ENCODE measurements at regions not wholly inside any gene's neighbourhood (a gene's known extent, or its start where the extent isn't known, plus 50 kb on each side); places are given as distances from the start of the nearest gene placed in this dataset.

DNA sequence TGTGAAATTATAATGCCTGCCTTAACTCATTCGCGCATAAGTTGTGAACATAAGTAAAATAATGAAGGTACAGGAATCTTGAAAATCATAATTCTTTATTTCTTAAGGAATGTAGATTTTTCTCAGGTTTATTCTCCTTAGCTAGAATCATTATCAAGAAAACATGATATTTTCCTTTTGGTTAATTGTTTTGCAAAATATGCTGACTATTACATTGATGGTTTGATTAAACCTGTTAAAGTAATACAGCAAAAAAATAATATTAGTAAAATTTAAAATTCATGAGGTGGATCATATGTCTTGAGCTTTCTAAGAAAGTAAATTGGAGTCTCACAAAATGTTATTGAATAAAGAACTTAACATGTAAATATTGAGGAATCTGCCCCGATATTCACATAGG, 178.7 kb upstream of the TRAM1L1 start:
- Histone ChIP-seq H3K27me3 (ENCODE audit: control insufficient read depth, insufficient read depth, low read length) (no peaks in the 10 kb centered on the region), H3K27ac (ENCODE audit: insufficient read depth, low read length, poor library complexity, severe bottlenecking) (no peak overlapping the region), H3K4me3 (ENCODE audit: low read depth, low read length) (no peak overlapping the region), H3K9me3 (ENCODE audit: control insufficient read depth in 2 of 2, low read length in 2 of 2) (no peaks in the 10 kb centered on the region), H3K4me1 (ENCODE audit: control insufficient read depth, insufficient read depth, low read length, poor library complexity, severe bottlenecking) (no peaks in the 10 kb centered on the region), H3K36me3 (ENCODE audit: control insufficient read depth, insufficient read depth, low read length) (no peaks in the 10 kb centered on the region)
- DNase-seq (no peak), ATAC-seq (ENCODE audit: low read depth in 2 of 2) (no peak)
- Mint-ChIP-seq H3K27me3 (no peaks in the 10 kb centered on the region), H3K4me3 (no peak overlapping the region), H3K27ac (no peak overlapping the region), H3K4me1 (no peaks in the 10 kb centered on the region), H3K36me3 (no peaks in the 10 kb centered on the region), H3K9me3 (peaks cover 2 to 17% (median 5%) of the 10 kb centered on the region in 7 donors)

DNA sequence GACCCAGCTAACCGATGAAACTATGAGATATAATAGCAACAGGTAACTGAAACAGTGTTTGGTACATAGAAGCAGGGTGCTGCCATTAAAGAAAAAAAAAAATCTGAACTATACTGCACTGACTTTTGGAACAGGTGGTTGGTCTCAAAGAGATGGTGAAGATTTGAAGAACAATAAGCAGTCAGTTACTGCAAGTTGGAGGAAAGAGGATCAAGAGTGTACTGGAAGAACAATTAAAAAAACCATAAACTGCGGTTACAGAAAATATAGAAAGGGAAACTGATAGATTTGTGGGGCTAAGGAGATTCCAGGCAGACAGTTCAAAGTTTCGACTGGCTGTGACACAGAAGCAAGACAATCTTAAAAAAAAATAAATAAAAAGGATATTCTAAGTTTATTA, 181.9 kb upstream of the TRAM1L1 start:
- DNase-seq (no peak), ATAC-seq (ENCODE audit: low read depth in 2 of 2) (no peak)
- H3K4me1 ChIP-seq (ENCODE audit: control insufficient read depth, insufficient read depth, low read length, poor library complexity, severe bottlenecking): no peaks in the 10 kb centered on the region
- H3K4me1 Mint-ChIP-seq: no peaks in the 10 kb centered on the region
- no peak overlapping the region for H3K27ac Mint-ChIP-seq
- H3K27me3 ChIP-seq (ENCODE audit: control insufficient read depth, insufficient read depth, low read length): no peaks in the 10 kb centered on the region
- no peaks in the 10 kb centered on the region for H3K36me3 ChIP-seq (ENCODE audit: control insufficient read depth, insufficient read depth, low read length)
- peaks cover 0 to 13% (median 5%) of the 10 kb centered on the region in 7 donors for H3K9me3 Mint-ChIP-seq
- H3K27me3 Mint-ChIP-seq: no peaks in the 10 kb centered on the region
- no peak overlapping the region for H3K27ac ChIP-seq (ENCODE audit: insufficient read depth, low read length, poor library complexity, severe bottlenecking)
- no peak overlapping the region for H3K4me3 ChIP-seq (ENCODE audit: low read depth, low read length)
- H3K9me3 ChIP-seq (ENCODE audit: control insufficient read depth in 2 of 2, low read length in 2 of 2): no peaks in the 10 kb centered on the region
- H3K4me3 Mint-ChIP-seq: no peak overlapping the region
- no peaks in the 10 kb centered on the region for H3K36me3 Mint-ChIP-seq

DNA sequence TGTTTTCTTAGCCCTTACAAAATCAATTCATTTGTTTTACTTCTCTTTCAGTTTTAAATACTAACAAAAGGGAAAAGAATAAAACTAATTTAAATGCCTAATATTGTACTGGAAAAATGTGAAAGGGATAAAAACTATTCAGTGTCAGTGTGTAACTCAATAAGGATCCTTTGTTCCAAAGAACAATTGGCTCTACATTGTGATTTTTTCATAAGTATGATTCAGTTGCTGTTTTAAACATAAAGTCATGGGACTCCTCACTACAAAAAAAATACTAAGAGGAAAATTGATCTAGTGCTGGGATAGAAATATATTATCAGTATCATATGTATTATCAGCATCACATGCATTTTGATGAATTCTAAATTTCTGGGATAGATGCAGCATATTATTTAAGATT, 199.4 kb upstream of the TRAM1L1 start:
- Mint-ChIP-seq H3K4me1 (no peaks in the 10 kb centered on the region), H3K4me3 (no peak overlapping the region), H3K9me3 (peaks cover 0 to 9% (median 2%) of the 10 kb centered on the region in 7 donors), H3K36me3 (no peaks in the 10 kb centered on the region), H3K27me3 (no peaks in the 10 kb centered on the region), H3K27ac (no peak overlapping the region)
- Histone ChIP-seq H3K9me3 (ENCODE audit: control insufficient read depth in 2 of 2, low read length in 2 of 2) (peaks cover 0 to 3% of the 10 kb centered on the region in 2 experiments), H3K27me3 (ENCODE audit: control insufficient read depth, insufficient read depth, low read length) (no peaks in the 10 kb centered on the region), H3K4me3 (ENCODE audit: low read depth, low read length) (no peak overlapping the region), H3K27ac (ENCODE audit: insufficient read depth, low read length, poor library complexity, severe bottlenecking) (no peak overlapping the region), H3K4me1 (ENCODE audit: control insufficient read depth, insufficient read depth, low read length, poor library complexity, severe bottlenecking) (no peaks in the 10 kb centered on the region), H3K36me3 (ENCODE audit: control insufficient read depth, insufficient read depth, low read length) (no peaks in the 10 kb centered on the region)
- ATAC-seq (ENCODE audit: low read depth in 2 of 2) (no peak), DNase-seq (no peak)

DNA sequence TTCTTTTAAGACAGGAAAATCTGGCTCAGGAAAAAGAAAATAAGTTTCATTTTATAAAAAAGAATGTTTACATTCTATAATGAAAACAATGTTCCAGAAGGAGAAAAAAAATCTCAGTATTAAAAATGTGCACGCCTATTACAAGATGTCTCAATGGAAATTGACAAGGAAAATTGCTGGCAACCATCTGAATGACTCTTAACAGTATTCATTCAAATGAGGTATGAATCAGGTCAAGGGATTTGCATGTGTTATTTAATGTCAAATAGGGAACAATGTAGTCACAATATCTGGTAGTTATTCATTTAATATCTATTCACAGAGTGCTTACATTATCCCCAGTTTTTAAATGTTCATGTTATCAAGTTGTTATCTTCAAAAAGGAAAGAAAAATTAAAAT, 208.4 kb upstream of the TRAM1L1 start:
- Mint-ChIP-seq H3K9me3 (peaks cover 0 to 9% (median 4%) of the 10 kb centered on the region in 7 donors), H3K4me3 (no peak overlapping the region), H3K4me1 (no peaks in the 10 kb centered on the region), H3K36me3 (no peaks in the 10 kb centered on the region), H3K27me3 (no peaks in the 10 kb centered on the region), H3K27ac (no peak overlapping the region)
- no peak for ATAC-seq (ENCODE audit: low read depth in 2 of 2)
- no peak for DNase-seq
- H3K27me3 ChIP-seq (ENCODE audit: control insufficient read depth, insufficient read depth, low read length): no peaks in the 10 kb centered on the region
- H3K36me3 ChIP-seq (ENCODE audit: control insufficient read depth, insufficient read depth, low read length): no peaks in the 10 kb centered on the region
- no peak overlapping the region for H3K4me3 ChIP-seq (ENCODE audit: low read depth, low read length)
- H3K27ac ChIP-seq (ENCODE audit: insufficient read depth, low read length, poor library complexity, severe bottlenecking): no peak overlapping the region
- H3K4me1 ChIP-seq (ENCODE audit: control insufficient read depth, insufficient read depth, low read length, poor library complexity, severe bottlenecking): no peaks in the 10 kb centered on the region
- H3K9me3 ChIP-seq (ENCODE audit: control insufficient read depth in 2 of 2, low read length in 2 of 2): no peaks in the 10 kb centered on the region

DNA sequence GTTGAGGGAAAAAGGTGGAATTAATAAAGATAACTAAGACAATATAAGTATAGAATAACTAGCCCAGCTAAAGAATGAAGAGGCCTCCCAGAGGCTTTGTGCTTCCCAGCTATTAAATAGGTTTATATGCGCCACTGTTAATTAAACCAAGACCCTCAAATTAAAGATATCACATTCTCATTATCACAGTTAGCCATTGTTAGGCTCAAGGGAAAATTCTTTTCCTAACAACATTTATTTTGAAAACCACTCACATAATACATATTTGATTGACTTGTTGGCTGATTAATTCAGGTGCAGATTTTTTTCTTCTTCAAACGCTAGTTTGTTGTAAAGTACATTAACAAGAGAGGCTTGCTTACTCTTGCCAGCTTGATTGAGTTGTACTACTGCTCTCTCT, 216.8 kb upstream of the TRAM1L1 start:
- Mint-ChIP-seq H3K36me3 (no peaks in the 10 kb centered on the region), H3K27me3 (no peaks in the 10 kb centered on the region), H3K9me3 (peaks cover 0 to 16% (median 4%) of the 10 kb centered on the region in 7 donors), H3K4me1 (no peaks in the 10 kb centered on the region), H3K4me3 (no peak overlapping the region), H3K27ac (no peak overlapping the region)
- Histone ChIP-seq H3K36me3 (ENCODE audit: control insufficient read depth, insufficient read depth, low read length) (no peaks in the 10 kb centered on the region), H3K4me1 (ENCODE audit: control insufficient read depth, insufficient read depth, low read length, poor library complexity, severe bottlenecking) (no peaks in the 10 kb centered on the region), H3K4me3 (ENCODE audit: low read depth, low read length) (no peak overlapping the region), H3K27ac (ENCODE audit: insufficient read depth, low read length, poor library complexity, severe bottlenecking) (no peak overlapping the region), H3K9me3 (ENCODE audit: control insufficient read depth in 2 of 2, low read length in 2 of 2) (no peaks in the 10 kb centered on the region), H3K27me3 (ENCODE audit: control insufficient read depth, insufficient read depth, low read length) (no peaks in the 10 kb centered on the region)
- no peak for DNase-seq
- no peak for ATAC-seq (ENCODE audit: low read depth in 2 of 2)

DNA sequence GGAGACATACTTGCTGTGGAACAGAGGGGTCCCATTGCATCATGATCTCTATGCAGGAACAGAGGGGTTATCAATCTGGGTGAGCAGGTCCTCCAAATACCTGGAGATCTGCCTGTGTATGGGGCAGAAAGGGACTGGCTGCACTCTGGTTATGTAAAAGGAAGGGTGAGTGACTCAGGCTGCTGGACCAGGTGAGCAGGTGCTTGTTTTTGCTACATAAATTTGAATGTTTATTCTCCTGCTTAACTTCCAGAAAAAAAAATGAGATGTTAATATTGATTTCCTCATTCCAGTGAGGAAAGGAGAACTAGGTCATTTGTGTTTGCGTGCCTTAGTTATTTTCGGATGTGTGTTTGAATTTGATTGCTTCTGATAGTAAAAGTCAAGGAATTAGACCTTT, 225.8 kb upstream of the TRAM1L1 start:
- no peak overlapping the region for H3K27ac Mint-ChIP-seq
- DNase-seq (no peak), ATAC-seq (ENCODE audit: low read depth in 2 of 2) (no peak)
- no peaks in the 10 kb centered on the region for H3K36me3 Mint-ChIP-seq
- no peaks in the 10 kb centered on the region for H3K4me1 Mint-ChIP-seq
- peaks cover 1 to 23% (median 8%) of the 10 kb centered on the region in 7 donors for H3K9me3 Mint-ChIP-seq
- Histone ChIP-seq H3K36me3 (ENCODE audit: control insufficient read depth, insufficient read depth, low read length) (no peaks in the 10 kb centered on the region), H3K27me3 (ENCODE audit: control insufficient read depth, insufficient read depth, low read length) (no peaks in the 10 kb centered on the region), H3K4me3 (ENCODE audit: low read depth, low read length) (no peak overlapping the region), H3K27ac (ENCODE audit: insufficient read depth, low read length, poor library complexity, severe bottlenecking) (no peak overlapping the region), H3K9me3 (ENCODE audit: control insufficient read depth in 2 of 2, low read length in 2 of 2) (peaks cover 0 to 3% of the 10 kb centered on the region in 2 experiments), H3K4me1 (ENCODE audit: control insufficient read depth, insufficient read depth, low read length, poor library complexity, severe bottlenecking) (no peaks in the 10 kb centered on the region)
- H3K27me3 Mint-ChIP-seq: no peaks in the 10 kb centered on the region
- H3K4me3 Mint-ChIP-seq: no peak overlapping the region

DNA sequence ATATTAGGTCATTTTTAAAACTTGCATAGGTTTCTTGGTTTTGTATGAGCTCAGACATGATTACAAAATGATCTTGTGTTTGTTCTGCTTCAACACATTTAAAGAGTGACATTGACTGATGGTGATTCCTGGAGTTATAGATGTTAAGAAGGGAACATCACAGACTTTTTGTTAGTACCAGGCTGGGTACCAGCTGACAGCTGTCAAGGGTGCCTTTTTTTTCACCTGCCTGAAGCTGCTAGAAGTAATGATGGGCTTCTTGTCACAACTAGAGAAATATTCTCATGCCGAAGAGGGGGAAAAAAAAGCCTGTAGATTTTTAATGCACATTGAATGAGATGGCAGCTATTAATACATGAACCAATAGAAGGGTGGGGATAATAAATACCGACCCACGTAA, 226.6 kb upstream of the TRAM1L1 start:
- no peaks in the 10 kb centered on the region for H3K27me3 Mint-ChIP-seq
- H3K27ac ChIP-seq (ENCODE audit: insufficient read depth, low read length, poor library complexity, severe bottlenecking): no peak overlapping the region
- ATAC-seq (ENCODE audit: low read depth in 2 of 2): no peak
- H3K4me1 Mint-ChIP-seq: no peaks in the 10 kb centered on the region
- no peak overlapping the region for H3K27ac Mint-ChIP-seq
- no peaks in the 10 kb centered on the region for H3K36me3 ChIP-seq (ENCODE audit: control insufficient read depth, insufficient read depth, low read length)
- no peak overlapping the region for H3K4me3 ChIP-seq (ENCODE audit: low read depth, low read length)
- no peak for DNase-seq
- no peaks in the 10 kb centered on the region for H3K4me1 ChIP-seq (ENCODE audit: control insufficient read depth, insufficient read depth, low read length, poor library complexity, severe bottlenecking)
- no peak overlapping the region for H3K4me3 Mint-ChIP-seq
- H3K9me3 Mint-ChIP-seq: peaks cover 2 to 17% (median 8%) of the 10 kb centered on the region in 7 donors
- peaks cover 0 to 3% of the 10 kb centered on the region in 2 experiments for H3K9me3 ChIP-seq (ENCODE audit: control insufficient read depth in 2 of 2, low read length in 2 of 2)
- no peaks in the 10 kb centered on the region for H3K36me3 Mint-ChIP-seq
- H3K27me3 ChIP-seq (ENCODE audit: control insufficient read depth, insufficient read depth, low read length): no peaks in the 10 kb centered on the region

DNA sequence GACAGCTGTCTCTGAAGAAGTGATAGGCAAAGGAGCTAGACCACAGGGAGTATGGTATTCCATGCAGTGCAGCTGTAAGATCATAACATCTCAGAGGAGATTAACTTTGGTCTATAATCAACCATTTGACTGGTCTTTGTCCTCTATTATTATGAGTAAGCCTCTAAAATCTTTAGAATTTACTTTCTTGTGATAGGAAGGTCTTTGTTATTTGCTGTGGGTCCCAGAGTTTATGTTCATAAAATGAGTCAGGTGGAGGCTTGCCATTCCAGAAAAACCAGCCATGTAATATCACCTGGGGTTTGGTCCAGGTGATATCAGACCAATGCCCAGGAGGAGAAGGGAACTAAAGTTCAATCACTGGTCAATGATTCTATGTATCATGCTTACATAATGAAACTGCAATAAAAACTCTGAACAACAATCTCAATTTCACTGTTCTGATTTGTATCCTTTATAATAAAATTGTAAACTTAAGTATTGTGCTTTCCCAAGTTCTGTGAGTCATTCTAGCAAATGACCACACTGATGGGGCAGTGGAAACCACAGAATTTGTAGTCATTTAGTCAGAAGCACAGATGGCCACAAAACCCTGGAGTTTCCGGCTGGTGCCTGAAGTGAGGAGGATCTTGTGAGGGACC, 239.6 kb upstream of the TRAM1L1 start:
- H3K4me3 ChIP-seq (ENCODE audit: low read depth, low read length): no peak overlapping the region
- no peaks in the 10 kb centered on the region for H3K27me3 ChIP-seq (ENCODE audit: control insufficient read depth, insufficient read depth, low read length)
- no peaks in the 10 kb centered on the region for H3K9me3 ChIP-seq (ENCODE audit: control insufficient read depth in 2 of 2, low read length in 2 of 2)
- H3K27me3 Mint-ChIP-seq: no peaks in the 10 kb centered on the region
- H3K27ac ChIP-seq (ENCODE audit: insufficient read depth, low read length, poor library complexity, severe bottlenecking): no peak overlapping the region
- H3K4me1 Mint-ChIP-seq: no peaks in the 10 kb centered on the region
- peaks cover 0 to 7% (median 2%) of the 10 kb centered on the region in 7 donors for H3K9me3 Mint-ChIP-seq
- ATAC-seq (ENCODE audit: low read depth in 2 of 2): no peak
- no peaks in the 10 kb centered on the region for H3K36me3 ChIP-seq (ENCODE audit: control insufficient read depth, insufficient read depth, low read length)
- no peaks in the 10 kb centered on the region for H3K36me3 Mint-ChIP-seq
- H3K27ac Mint-ChIP-seq: no peak overlapping the region
- no peaks in the 10 kb centered on the region for H3K4me1 ChIP-seq (ENCODE audit: control insufficient read depth, insufficient read depth, low read length, poor library complexity, severe bottlenecking)
- H3K4me3 Mint-ChIP-seq: no peak overlapping the region
- no peak for DNase-seq

All from CD4-positive, CD25-positive, alpha-beta regulatory T cell (primary cell).